ENCODE measurements at regions not wholly inside any gene's neighbourhood (a gene's known extent, or its start where the extent isn't known, plus 50 kb on each side); places are given as distances from the start of the nearest gene placed in this dataset.

GRCh38 chr5:12274236-12274635, 370.0 kb upstream of the CTNND2 start:
- no peaks in the 10 kb centered on the region for H3K4me1 ChIP-seq (ENCODE audit: insufficient read depth, low read length)
- H3K79me2 ChIP-seq (ENCODE audit: insufficient read depth, low read length), result no peaks in the 10 kb centered on the region
- no peak overlapping the region for H3K4ac ChIP-seq (ENCODE audit: low read depth, low read length)
- H3T11ph ChIP-seq (ENCODE audit: low read length), result no peak overlapping the region
- no peak for DNase-seq
- no peaks in the 10 kb centered on the region for H3K9me3 ChIP-seq (ENCODE audit: control insufficient read depth, low read depth, low read length)
- H3K23ac ChIP-seq (ENCODE audit: insufficient read length, low read depth, low read length), result no peak overlapping the region
- H2BK20ac ChIP-seq (ENCODE audit: low read depth, low read length, poor library complexity, severe bottlenecking), result no peak overlapping the region
- Mint-ChIP-seq H3K4me1 (peaks cover 5 to 6% of the 10 kb centered on the region in 2 experiments; a peak in 3 of 4 replicates), H3K27ac (no peak overlapping the region), H3K4me3 (no peak overlapping the region), H3K27me3 (ENCODE audit: low read depth) (no peaks in the 10 kb centered on the region), H3K36me3 (ENCODE audit: insufficient read depth in 1 of 3, low read depth in 3 of 3) (no peaks in the 10 kb centered on the region), H3K9me3 (no peaks in the 10 kb centered on the region)
- H4K8ac ChIP-seq (replicated peaks; ENCODE audit: insufficient read length, low read depth, low read length), result no peak overlapping the region
- H2BK15ac ChIP-seq (ENCODE audit: low read depth, low read length), result no peak overlapping the region
- H2AK5ac ChIP-seq (ENCODE audit: insufficient read length, low read length), result no peak overlapping the region
- H4K91ac ChIP-seq (ENCODE audit: insufficient read length, low read depth, low read length), result no peak overlapping the region
- no peak overlapping the region for H3K9ac ChIP-seq (ENCODE audit: extremely low read depth, insufficient read length, low read length)
- H2BK12ac ChIP-seq (ENCODE audit: insufficient read length, low read depth, low read length), result no peak overlapping the region
- no peak overlapping the region for H3K27ac ChIP-seq (ENCODE audit: insufficient read length, low read depth, low read length)
- no peaks in the 10 kb centered on the region for H3K27me3 ChIP-seq (ENCODE audit: insufficient read depth, low read length)
- H3K18ac ChIP-seq (ENCODE audit: insufficient read length, low read depth, low read length), result no peak overlapping the region
- no peak overlapping the region for H4K5ac ChIP-seq (ENCODE audit: insufficient read length, low read depth, low read length)
- no peak overlapping the region for H2BK5ac ChIP-seq (ENCODE audit: insufficient read length, low read length)
- H2BK120ac ChIP-seq (ENCODE audit: low read depth, low read length, poor library complexity, severe bottlenecking), result no peak overlapping the region
- no peak overlapping the region for H3K56ac ChIP-seq (ENCODE audit: insufficient read length, low read depth, low read length)
- H2AFZ ChIP-seq (ENCODE audit: low read length), result no peak overlapping the region
- H3K79me1 ChIP-seq (ENCODE audit: insufficient read depth, low read depth, low read length, poor library complexity, severe bottlenecking), result no peaks in the 10 kb centered on the region
- no peak overlapping the region for H3K14ac ChIP-seq (ENCODE audit: insufficient read depth, low read length)
- H3K4me2 ChIP-seq (ENCODE audit: insufficient read depth, insufficient read length, low read length), result no peak overlapping the region
- H3K23me2 ChIP-seq (ENCODE audit: insufficient read length, low read depth, low read length, poor library complexity, severe bottlenecking), result no peaks in the 10 kb centered on the region
- TF ChIP-seq CTCF (conservative IDR thresholded peaks at IDR 0.05), result no peak
- H4K20me1 ChIP-seq (ENCODE audit: control insufficient read depth, insufficient read depth, insufficient read length), result no peaks in the 10 kb centered on the region
- no CpG with 5 or more reads among the region's 1 CpG for WGBS (ENCODE audit: extremely low coverage, insufficient read length, low lambda C conversion rate)
